Skin epidermis (tissue), 12 donors: ENCODE measurements at regions not wholly inside any gene's neighbourhood (a gene's known extent, or its start where the extent isn't known, plus 50 kb on each side); places are given as distances from the start of the nearest gene placed in this dataset.
"Not testable (repeated sequence)": the region's sequence is repeated elsewhere in the genome, so short reads cannot be mapped to it uniquely, and the experiment has no call there.

Experiments
- H3K27ac ChIP-seq, 21 experiments: fragments of 200-600 bp; sonication (generic) in 11 of 21; one replicate each; pipeline ENCODE4 v1.5.0; 2020; ENCODE audit warnings: mild to moderate bottlenecking in 3 of 21, inconsistent platforms in 2 of 21, moderate library complexity in 2 of 21
- H3K4me3 ChIP-seq, 7 experiments: fragments of 200-600 bp; sonication (generic) in 2 of 7; one replicate each; pipeline ENCODE4 v1.5.0; 2020; ENCODE audit warnings: inconsistent platforms in 2 of 7, mild to moderate bottlenecking in 2 of 7, moderate library complexity in 1 of 7

- Histone ChIP-seq H3K27ac (no peak overlapping the region), H3K4me3 (peak overlapping the region in 4 of 7 experiments; percentile 18 to 32 (median 28))
These were observed 100.7 kb downstream of the SLC16A1 start for GRCh38 chr1:112855152-112855828.

GRCh38 chr1:112854368-112854984 is 101.5 kb downstream of the SLC16A1 start:
- not testable (repeated sequence) for H3K27ac ChIP-seq
- H3K4me3 ChIP-seq = peak overlapping the region in 6 of 7 experiments; percentile 18 to 32 (median 28)

- not testable (repeated sequence) for H3K27ac ChIP-seq, H3K4me3 ChIP-seq
These were observed 102.1 kb downstream of the SLC16A1 start for GRCh38 chr1:112853915-112854314.

- Histone ChIP-seq H3K4me3 (no peak overlapping the region), H3K27ac (no peak overlapping the region)
These were observed 103.1 kb downstream of the SLC16A1 start for GRCh38 chr1:112852934-112853333.

- Histone ChIP-seq H3K4me3 (no peak overlapping the region), H3K27ac (peak overlapping the region in 1 of 21 experiments; percentile 49)
These were observed 103.7 kb downstream of the SLC16A1 start for GRCh38 chr1:112852276-112852675.

GRCh38 chr1:112850034-112850757 is 105.8 kb downstream of the SLC16A1 start:
- Histone ChIP-seq H3K4me3 (peak overlapping the region; percentile 25 to 40 (median 34)), H3K27ac (peak overlapping the region in 1 of 21 experiments; percentile 21)

- peak overlapping the region; percentile 25 to 40 (median 34) for H3K4me3 ChIP-seq
These were observed 106.5 kb downstream of the SLC16A1 start for GRCh38 chr1:112849425-112850033.

GRCh38 chr1:112841825-112842224 is 114.2 kb downstream of the SLC16A1 start:
- peak overlapping the region in 2 of 21 experiments; percentile 31 to 61 for H3K27ac ChIP-seq
- no peak overlapping the region for H3K4me3 ChIP-seq

More at GRCh38 chr1:112849425-112850033, 106.5 kb downstream of the SLC16A1 start:
- H3K27ac ChIP-seq = peak overlapping the region in 1 of 21 experiments; percentile 21

GRCh38 chr1:112840631-112841624 is 115.1 kb downstream of the SLC16A1 start:
- Histone ChIP-seq H3K4me3 (no peak overlapping the region), H3K27ac (peak overlapping the region in 3 of 21 experiments; percentile 3 to 55 (median 10))

- H3K27ac ChIP-seq = no peak overlapping the region
- no peak overlapping the region for H3K4me3 ChIP-seq
These were observed 119.4 kb downstream of the SLC16A1 start for GRCh38 chr1:112836642-112837041.

- Histone ChIP-seq H3K4me3 (no peak overlapping the region), H3K27ac (no peak overlapping the region)
These were observed 118.7 kb upstream of the PPM1J start for GRCh38 chr1:112833806-112834205.

- not testable (repeated sequence) for H3K27ac ChIP-seq, H3K4me3 ChIP-seq
These were observed 117.1 kb upstream of the PPM1J start for GRCh38 chr1:112832259-112832658.

GRCh38 chr1:112829691-112830090 is 114.6 kb upstream of the PPM1J start:
- not testable (repeated sequence) for H3K27ac ChIP-seq, H3K4me3 ChIP-seq

- no peak overlapping the region for H3K27ac ChIP-seq
- no peak overlapping the region for H3K4me3 ChIP-seq
These were observed 113.6 kb upstream of the PPM1J start for GRCh38 chr1:112828716-112829115.

- H3K27ac ChIP-seq, H3K4me3 ChIP-seq: not testable (repeated sequence)
These were observed 112.3 kb upstream of the PPM1J start for GRCh38 chr1:112827391-112827790.

- no peak overlapping the region for H3K4me3 ChIP-seq
- no peak overlapping the region for H3K27ac ChIP-seq
These were observed 111.2 kb upstream of the PPM1J start for GRCh38 chr1:112826217-112826944.

- H3K4me3 ChIP-seq, H3K27ac ChIP-seq: not testable (repeated sequence)
These were observed 110.6 kb upstream of the PPM1J start for GRCh38 chr1:112825563-112826216.

GRCh38 chr1:112825075-112825474 is 109.9 kb upstream of the PPM1J start:
- H3K27ac ChIP-seq = not testable (repeated sequence)

More at GRCh38 chr1:112825075-112825474, 109.9 kb upstream of the PPM1J start:
- H3K4me3 ChIP-seq = not testable (repeated sequence)
